Spleen (tissue), 7 donors: ENCODE measurements at regions not wholly inside any gene's neighbourhood (a gene's known extent, or its start where the extent isn't known, plus 50 kb on each side); places are given as distances from the start of the nearest gene placed in this dataset.

ENCODE experiments used
- POLR2A ChIP-seq, 3 donors: fragments of 450-650 bp; IDR thresholded peaks; one replicate each; pipeline ENCODE4 v1.5.1; 2017; ENCODE audit warnings: antibody characterized with exemption in 3 of 3, mild to moderate bottlenecking in 1 of 3
- TF ChIP-seq, protein P1 (sequence below), 11 experiments: fragments of 200-600 bp in 7 of 11; fragments of 450-650 bp in 4 of 11; sonication (generic) in 4 of 11; IDR thresholded peaks in 8 of 11; conservative IDR thresholded peaks in 3 of 11; 1 replicate in 7 of 11; 2 replicates in 4 of 11; pipeline versions ENCODE4 v1.4.0 to v1.8.0; 2016 to 2021; ENCODE audit warnings: antibody characterized with exemption in 11 of 11, inconsistent platforms in 4 of 11, mild to moderate bottlenecking in 1 of 11
- donor health status: DM: no; HTN: no; CAD: no; lungs with moderate emphysema.
- donor health status: DM: no; HTN: no; CAD: no.
- donor health status: DM: no; HTN: no; CAD: no.

- TF ChIP-seq, protein P1, sequence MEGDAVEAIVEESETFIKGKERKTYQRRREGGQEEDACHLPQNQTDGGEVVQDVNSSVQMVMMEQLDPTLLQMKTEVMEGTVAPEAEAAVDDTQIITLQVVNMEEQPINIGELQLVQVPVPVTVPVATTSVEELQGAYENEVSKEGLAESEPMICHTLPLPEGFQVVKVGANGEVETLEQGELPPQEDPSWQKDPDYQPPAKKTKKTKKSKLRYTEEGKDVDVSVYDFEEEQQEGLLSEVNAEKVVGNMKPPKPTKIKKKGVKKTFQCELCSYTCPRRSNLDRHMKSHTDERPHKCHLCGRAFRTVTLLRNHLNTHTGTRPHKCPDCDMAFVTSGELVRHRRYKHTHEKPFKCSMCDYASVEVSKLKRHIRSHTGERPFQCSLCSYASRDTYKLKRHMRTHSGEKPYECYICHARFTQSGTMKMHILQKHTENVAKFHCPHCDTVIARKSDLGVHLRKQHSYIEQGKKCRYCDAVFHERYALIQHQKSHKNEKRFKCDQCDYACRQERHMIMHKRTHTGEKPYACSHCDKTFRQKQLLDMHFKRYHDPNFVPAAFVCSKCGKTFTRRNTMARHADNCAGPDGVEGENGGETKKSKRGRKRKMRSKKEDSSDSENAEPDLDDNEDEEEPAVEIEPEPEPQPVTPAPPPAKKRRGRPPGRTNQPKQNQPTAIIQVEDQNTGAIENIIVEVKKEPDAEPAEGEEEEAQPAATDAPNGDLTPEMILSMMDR (IDR thresholded peaks at IDR 0.05 in 8 of 11, conservative IDR thresholded peaks at IDR 0.05 in 3 of 11), result no peak
- no peak for TF ChIP-seq POLR2A (IDR thresholded peaks at IDR 0.05)
These were observed 104.8 kb upstream of the NUDT7 start for GRCh38 chr16:77617553-77617952.
